ENCODE measurements at regions not wholly inside any gene's neighbourhood (a gene's known extent, or its start where the extent isn't known, plus 50 kb on each side); places are given as distances from the start of the nearest gene placed in this dataset.

GRCh38 chr12:39227218-39227617 lies 215.7 kb downstream of the KIF21A start:
- ATAC-seq, result no peak
- H3K27ac Mint-ChIP-seq, result no peak overlapping the region
- no peak for DNase-seq
- H3K4me1 Mint-ChIP-seq (ENCODE audit: low read depth), result no peaks in the 10 kb centered on the region
- ChIA-PET CTCF (interaction anchor here (1.6 kb wide), 1 partner anchor 46 kb away, joined by 4 read pairs; no protein-coding TSS in a partner anchor), POLR2A (no interaction called here)
- intact Hi-C loops (cut with micrococcal nuclease), result no loop called here
- H3K9me3 Mint-ChIP-seq, result peaks cover 5% of the 10 kb centered on the region
- H3K36me3 Mint-ChIP-seq (ENCODE audit: low read depth), result no peaks in the 10 kb centered on the region
- TF ChIP-seq CTCF (IDR thresholded peaks at IDR 0.05), result no peak
- no peaks in the 10 kb centered on the region for H3K27me3 Mint-ChIP-seq
- no peak overlapping the region for H3K4me3 Mint-ChIP-seq

DNA sequence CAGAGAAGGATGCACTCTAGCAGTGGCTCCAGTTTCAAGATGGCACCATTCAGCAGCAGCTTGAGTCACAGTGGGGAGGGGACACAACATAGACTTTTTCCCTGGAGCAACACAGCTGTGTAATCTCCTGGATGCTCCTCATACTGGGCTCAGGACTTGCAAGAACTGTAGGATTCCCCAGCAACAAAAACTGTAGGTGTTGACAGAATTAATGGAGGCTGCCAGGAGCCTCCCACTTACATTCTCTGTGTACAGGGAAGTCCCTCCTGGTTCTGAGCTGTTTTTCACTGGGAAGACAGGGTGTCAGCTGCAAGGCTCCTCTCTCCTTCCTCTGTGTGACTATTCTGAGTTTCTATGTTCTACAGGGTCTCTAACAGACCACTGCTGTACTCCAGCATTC lies 217.9 kb downstream of the KIF21A start:
- Mint-ChIP-seq H3K36me3 (ENCODE audit: low read depth) (no peaks in the 10 kb centered on the region), H3K9me3 (peaks cover 5% of the 10 kb centered on the region), H3K4me1 (ENCODE audit: low read depth) (no peaks in the 10 kb centered on the region), H3K4me3 (no peak overlapping the region), H3K27ac (no peak overlapping the region), H3K27me3 (no peaks in the 10 kb centered on the region)
- ATAC-seq, result no peak
- ChIA-PET POLR2A (no interaction called here), CTCF (no interaction called here)
- intact Hi-C loops (cut with micrococcal nuclease), result no loop called here
- no peak for DNase-seq
- TF ChIP-seq CTCF (IDR thresholded peaks at IDR 0.05), result no peak

- no peaks in the 10 kb centered on the region for H3K27me3 Mint-ChIP-seq
- CTCF ChIA-PET, result no interaction called here
Observed at GRCh38 chr12:39205969-39206368, 237.0 kb downstream of the KIF21A start.

GRCh38 chr12:39199351-39199750 lies 243.6 kb downstream of the KIF21A start:
- intact Hi-C loops (cut with micrococcal nuclease), result no loop called here
- DNase-seq, result no peak
- ATAC-seq, result no peak
- POLR2A ChIA-PET, result no interaction called here
- no peaks in the 10 kb centered on the region for H3K36me3 Mint-ChIP-seq (ENCODE audit: low read depth)
- no peaks in the 10 kb centered on the region for H3K4me1 Mint-ChIP-seq (ENCODE audit: low read depth)
- CTCF ChIA-PET, result no interaction called here
- no peak for TF ChIP-seq CTCF (IDR thresholded peaks at IDR 0.05)
- no peaks in the 10 kb centered on the region for H3K27me3 Mint-ChIP-seq
- H3K27ac Mint-ChIP-seq, result no peak overlapping the region
- H3K4me3 Mint-ChIP-seq, result no peak overlapping the region
- no peaks in the 10 kb centered on the region for H3K9me3 Mint-ChIP-seq

More at GRCh38 chr12:39205969-39206368, 237.0 kb downstream of the KIF21A start:
- DNase-seq, result no peak
- no peak overlapping the region for H3K27ac Mint-ChIP-seq
- no peak for TF ChIP-seq CTCF (IDR thresholded peaks at IDR 0.05)
- POLR2A ChIA-PET, result no interaction called here
- peaks cover 3% of the 10 kb centered on the region for H3K9me3 Mint-ChIP-seq
- no peaks in the 10 kb centered on the region for H3K36me3 Mint-ChIP-seq (ENCODE audit: low read depth)
- intact Hi-C loops (cut with micrococcal nuclease), result no loop called here
- no peak overlapping the region for H3K4me3 Mint-ChIP-seq
- ATAC-seq, result no peak
- no peaks in the 10 kb centered on the region for H3K4me1 Mint-ChIP-seq (ENCODE audit: low read depth)

- DNase-seq (no peak), ATAC-seq (no peak)
- Mint-ChIP-seq H3K27me3 (no peaks in the 10 kb centered on the region), H3K27ac (no peak overlapping the region), H3K9me3 (peaks cover 3% of the 10 kb centered on the region), H3K4me1 (ENCODE audit: low read depth) (no peaks in the 10 kb centered on the region), H3K4me3 (no peak overlapping the region), H3K36me3 (ENCODE audit: low read depth) (no peaks in the 10 kb centered on the region)
- intact Hi-C loops (cut with micrococcal nuclease), result no loop called here
- TF ChIP-seq CTCF (IDR thresholded peaks at IDR 0.05), result no peak
- ChIA-PET POLR2A (no interaction called here), CTCF (interaction anchor here (1.0 kb wide), 1 partner anchor 9 kb away, joined by 3 read pairs; no protein-coding TSS in a partner anchor)
Observed at GRCh38 chr12:39188689-39189088, 254.2 kb downstream of the KIF21A start.
